HepG2 (cell line): ENCODE measurements at regions not wholly inside any gene's neighbourhood (a gene's known extent, or its start where the extent isn't known, plus 50 kb on each side); places are given as distances from the start of the nearest gene placed in this dataset.

Experiments
- MTA1 ChIP-seq: sonication (generic); formaldehyde crosslinking; IDR thresholded peaks from 2 replicates; pipeline ENCODE4 v1.4.0; 2020; ENCODE audit warnings: missing genetic modification reagents, mild to moderate bottlenecking, borderline replicate concordance
- NCOA2 ChIP-seq: sonication (generic); formaldehyde crosslinking; IDR thresholded peaks from 2 replicates; pipeline ENCODE4 v1.8.0; 2022; ENCODE audit warnings: inconsistent platforms
- TFDP2 ChIP-seq: sonication (generic); formaldehyde crosslinking; IDR thresholded peaks from 2 replicates; pipeline ENCODE4 v1.4.0; 2020; ENCODE audit warnings: missing genetic modification reagents
- ZNF670 ChIP-seq: sonication (generic); formaldehyde crosslinking; IDR thresholded peaks from 2 replicates; pipeline ENCODE4 v1.8.0; 2022; ENCODE audit warnings: mild to moderate bottlenecking, missing genetic modification reagents, borderline replicate concordance

GRCh38 chr1:204018460-204018859 is 54.5 kb upstream of the SOX13 start (continued):
- TF ChIP-seq MTA1 (no peak), TFDP2 (CRISPR knock-in tag) (no peak), NCOA2 (CRISPR knock-in tag) (no peak), ZNF670 (CRISPR knock-in tag) (no peak)
